HEK293T (cell line): ENCODE measurements at regions not wholly inside any gene's neighbourhood (a gene's known extent, or its start where the extent isn't known, plus 50 kb on each side); places are given as distances from the start of the nearest gene placed in this dataset.

ENCODE experiments used
- CTCF ChIA-PET: fragments of 350-600 bp; formaldehyde crosslinking; extraction: SDS; loops from one replicate; lab custom pipeline; 2021; ENCODE audit warnings: antibody characterized with exemption, inconsistent platforms; lab: Yijun Ruan, JAX
- POLR2A ChIA-PET: fragments of 350-600 bp; formaldehyde crosslinking; extraction: SDS; loops from one replicate; lab custom pipeline; 2020; ENCODE audit warnings: antibody characterized with exemption, inconsistent platforms; lab: Yijun Ruan, JAX
- DNase-seq: peaks from one replicate; pipeline ENCODE4 v3.0.0; 2012; ENCODE audit warnings: mixed read lengths; ENCODE audit errors: extremely low spot score
- ARNT ChIP-seq: fragments of 450-650 bp; IDR thresholded peaks from 2 replicates; pipeline ENCODE4 v1.6.1; 2017; ENCODE audit warnings: mild to moderate bottlenecking
- BHLHE40 ChIP-seq: fragments of 450-650 bp; IDR thresholded peaks from 2 replicates; pipeline ENCODE4 v1.6.1; 2016; ENCODE audit warnings: mild to moderate bottlenecking, moderate library complexity, borderline replicate concordance
- CTBP1 ChIP-seq: fragments of 450-650 bp; IDR thresholded peaks from 2 replicates; pipeline ENCODE4 v1.6.1; 2016; ENCODE audit warnings: borderline replicate concordance
- ELF4 ChIP-seq: fragments of 450-650 bp; IDR thresholded peaks from 2 replicates; pipeline ENCODE4 v1.6.1; 2017; ENCODE audit warnings: antibody characterized with exemption
- FOXA1 ChIP-seq: fragments of 450-650 bp; IDR thresholded peaks from 2 replicates; pipeline ENCODE4 v1.6.1; 2016; ENCODE audit warnings: mild to moderate bottlenecking
- FOXK2 ChIP-seq: fragments of 450-650 bp; IDR thresholded peaks from 2 replicates; pipeline ENCODE4 v1.6.1; 2016; ENCODE audit warnings: mild to moderate bottlenecking
- FOXM1 ChIP-seq: fragments of 450-650 bp; IDR thresholded peaks from 2 replicates; pipeline ENCODE4 v1.6.1; 2017; ENCODE audit warnings: mild to moderate bottlenecking, borderline replicate concordance
- HDGF ChIP-seq: fragments of 450-650 bp; IDR thresholded peaks from 2 replicates; pipeline ENCODE4 v1.6.1; 2017; ENCODE audit warnings: antibody characterized with exemption, borderline replicate concordance
- L3MBTL2 ChIP-seq: fragments of 450-650 bp; conservative IDR thresholded peaks from 2 replicates; pipeline ENCODE4 v1.6.1; 2016; ENCODE audit warnings: mild to moderate bottlenecking
- LEF1 ChIP-seq: fragments of 450-650 bp; IDR thresholded peaks from 2 replicates; pipeline ENCODE4 v1.6.1; 2017; ENCODE audit warnings: mild to moderate bottlenecking, borderline replicate concordance
- NFRKB ChIP-seq: fragments of 450-650 bp; IDR thresholded peaks from 2 replicates; pipeline ENCODE4 v1.6.1; 2016; ENCODE audit warnings: mild to moderate bottlenecking, moderate library complexity
- SP1 ChIP-seq: fragments of 450-650 bp; IDR thresholded peaks from 2 replicates; pipeline ENCODE4 v1.6.1; 2017
- SUZ12 ChIP-seq: fragments of 450-650 bp; IDR thresholded peaks from 2 replicates; pipeline ENCODE4 v1.6.1; 2016; ENCODE audit warnings: mild to moderate bottlenecking
- TARDBP ChIP-seq: fragments of 450-650 bp; IDR thresholded peaks from 2 replicates; pipeline ENCODE4 v1.6.1; 2016
- ZNF384 ChIP-seq: fragments of 450-650 bp; IDR thresholded peaks from 2 replicates; pipeline ENCODE4 v1.6.1; 2016
- TF ChIP-seq, protein P1 (sequence below): fragments of 450-650 bp; IDR thresholded peaks from 2 replicates; pipeline ENCODE4 v1.6.1; 2016

DNA sequence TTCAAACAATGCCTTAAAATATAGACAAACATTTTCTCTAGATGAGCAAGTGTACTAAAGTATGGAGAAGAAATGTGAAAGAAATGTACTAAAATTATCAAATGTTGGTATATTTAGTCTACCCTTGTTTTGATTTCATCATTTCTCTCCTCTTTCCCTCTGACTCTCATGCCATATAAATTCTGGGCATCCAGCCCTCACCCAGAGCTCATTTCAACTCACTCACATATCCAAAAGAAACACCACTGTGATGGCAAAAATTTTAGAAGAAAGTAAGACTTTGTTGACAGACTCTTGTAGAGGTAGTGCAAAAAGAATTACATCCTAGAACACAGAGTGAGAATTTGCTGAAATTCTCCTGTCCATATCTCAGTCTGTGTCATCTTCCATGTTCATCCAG, 377.8 kb upstream of the SUCLG2 start:
- ChIA-PET CTCF (no interaction called here), POLR2A (no interaction called here)
- DNase-seq: no peak
- no peak for TF ChIP-seq ARNT
- no peak for TF ChIP-seq CTBP1
- TF ChIP-seq SP1: no peak
- no peak for TF ChIP-seq BHLHE40
- TF ChIP-seq TARDBP: no peak
- TF ChIP-seq FOXA1: no peak
- TF ChIP-seq FOXK2: no peak
- TF ChIP-seq SUZ12: no peak

DNA sequence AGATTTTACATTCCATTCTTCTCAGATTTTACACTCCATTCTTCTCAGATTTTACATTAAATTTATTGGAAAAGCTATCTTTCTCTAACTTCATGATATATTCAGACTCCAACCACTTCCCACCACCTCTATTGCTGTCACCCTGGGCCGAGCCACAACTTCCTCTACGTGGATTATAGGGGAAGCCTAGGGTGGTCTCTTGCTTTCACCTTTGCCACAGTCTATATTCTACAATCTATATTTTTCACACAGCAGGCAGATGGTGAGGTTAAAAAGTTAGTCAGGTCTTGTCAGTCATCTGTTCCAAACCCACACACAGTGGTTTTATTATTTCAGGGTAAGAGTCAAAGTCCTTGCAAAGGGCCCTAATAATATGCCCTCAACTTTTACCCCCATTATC, 370.8 kb upstream of the SUCLG2 start:
- ChIA-PET POLR2A (no interaction called here), CTCF (no interaction called here)
- no peak for TF ChIP-seq SP1
- TF ChIP-seq ARNT: no peak
- no peak for TF ChIP-seq LEF1
- TF ChIP-seq SUZ12: no peak
- no peak for TF ChIP-seq ELF4
- no peak for TF ChIP-seq L3MBTL2
- no peak for TF ChIP-seq FOXK2
- no peak for DNase-seq

- TF ChIP-seq TARDBP: no peak
- TF ChIP-seq SUZ12: no peak
- no peak for TF ChIP-seq ELF4
- no peak for TF ChIP-seq ZNF384
- TF ChIP-seq FOXA1: no peak
- TF ChIP-seq L3MBTL2: no peak
- no peak for TF ChIP-seq BHLHE40
- CTCF ChIA-PET: no interaction called here
- POLR2A ChIA-PET: no interaction called here
- DNase-seq: no peak
Measured at GRCh38 chr3:68019876-68020275, 365.5 kb upstream of the SUCLG2 start.

DNA sequence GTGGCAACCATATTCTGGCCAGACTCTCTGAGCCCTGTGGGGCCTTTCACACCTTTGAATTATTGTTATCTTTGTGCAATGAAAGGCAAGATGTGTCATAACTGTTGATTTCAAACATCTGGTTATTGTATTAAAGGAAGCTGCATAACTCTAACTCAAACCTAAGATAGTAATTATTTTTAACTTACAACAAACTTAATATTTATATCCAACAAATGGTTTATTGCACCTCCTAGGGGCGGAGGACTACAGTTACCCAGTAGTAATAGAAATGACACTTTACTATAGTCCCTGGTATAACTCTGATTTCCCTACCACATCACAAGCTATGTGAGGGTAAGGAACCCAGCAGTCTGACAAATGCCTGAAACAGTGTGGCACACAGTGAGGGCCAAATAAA, 363.9 kb upstream of the SUCLG2 start:
- ChIA-PET POLR2A (no interaction called here), CTCF (no interaction called here)
- TF ChIP-seq FOXA1 (no peak), SUZ12 (no peak), ELF4 (no peak), L3MBTL2 (no peak), ARNT (no peak), CTBP1 (no peak), HDGF (no peak), BHLHE40 (no peak), NFRKB (no peak), ZNF384 (no peak), FOXK2 (no peak), FOXM1 (no peak), SP1 (no peak), TARDBP (no peak)
- TF ChIP-seq, protein P1, sequence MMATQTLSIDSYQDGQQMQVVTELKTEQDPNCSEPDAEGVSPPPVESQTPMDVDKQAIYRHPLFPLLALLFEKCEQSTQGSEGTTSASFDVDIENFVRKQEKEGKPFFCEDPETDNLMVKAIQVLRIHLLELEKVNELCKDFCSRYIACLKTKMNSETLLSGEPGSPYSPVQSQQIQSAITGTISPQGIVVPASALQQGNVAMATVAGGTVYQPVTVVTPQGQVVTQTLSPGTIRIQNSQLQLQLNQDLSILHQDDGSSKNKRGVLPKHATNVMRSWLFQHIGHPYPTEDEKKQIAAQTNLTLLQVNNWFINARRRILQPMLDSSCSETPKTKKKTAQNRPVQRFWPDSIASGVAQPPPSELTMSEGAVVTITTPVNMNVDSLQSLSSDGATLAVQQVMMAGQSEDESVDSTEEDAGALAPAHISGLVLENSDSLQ: no peak
- no peak for DNase-seq

DNA sequence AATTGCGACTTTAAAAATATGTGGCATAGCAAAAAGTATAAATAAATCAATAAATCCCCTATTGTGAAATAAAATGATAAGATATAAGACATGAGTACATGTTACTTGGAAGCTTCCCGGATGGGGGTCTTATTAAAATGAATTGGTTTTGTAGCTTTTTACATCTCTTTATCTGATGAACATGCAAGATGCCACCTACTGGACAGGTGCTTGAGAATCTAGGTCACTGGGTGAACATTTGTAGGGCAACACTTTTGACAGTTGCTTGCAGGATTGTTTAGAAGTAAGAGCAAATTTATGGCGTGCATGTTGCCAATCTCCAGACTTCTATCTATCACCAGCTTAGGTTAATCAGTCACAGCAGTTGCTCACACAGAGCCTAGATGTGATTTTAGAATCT, 362.7 kb upstream of the SUCLG2 start:
- CTCF ChIA-PET: no interaction called here
- POLR2A ChIA-PET: no interaction called here

DNA sequence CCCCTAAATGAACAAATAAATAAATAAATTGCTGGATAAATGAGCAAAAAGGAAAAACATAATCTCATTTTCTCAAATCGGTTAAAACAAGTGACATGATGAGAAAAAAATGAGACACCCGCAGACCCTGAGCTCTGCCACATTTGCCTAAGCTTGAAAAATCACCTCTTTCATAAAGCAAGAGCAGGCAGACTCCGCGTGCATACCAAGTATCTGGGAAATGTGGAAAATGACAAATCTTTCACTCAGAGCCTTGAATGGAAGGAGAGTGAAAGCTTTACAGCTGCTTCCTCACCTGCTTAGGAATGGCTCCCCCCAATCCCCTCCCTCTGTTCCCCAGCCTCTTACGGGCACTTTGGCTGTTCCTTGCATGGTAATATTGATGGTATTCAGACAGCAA, 355.5 kb upstream of the SUCLG2 start:
- TF ChIP-seq L3MBTL2: no peak
- no peak for TF ChIP-seq LEF1
- TF ChIP-seq HDGF: no peak
- no peak for TF ChIP-seq BHLHE40

More for the DNA sequence above, 362.7 kb upstream of the SUCLG2 start:
- DNase-seq: no peak
- no peak for TF ChIP-seq TARDBP
- no peak for TF ChIP-seq BHLHE40
- no peak for TF ChIP-seq HDGF
- TF ChIP-seq FOXK2: no peak
- no peak for TF ChIP-seq FOXM1
- TF ChIP-seq SUZ12: no peak
- TF ChIP-seq FOXA1: no peak
- TF ChIP-seq CTBP1: no peak
- TF ChIP-seq NFRKB: no peak
- TF ChIP-seq ARNT: no peak
- TF ChIP-seq ELF4: no peak
- no peak for TF ChIP-seq SP1
- no peak for TF ChIP-seq ZNF384
- no peak for TF ChIP-seq LEF1
- TF ChIP-seq, protein P1: no peak

DNA sequence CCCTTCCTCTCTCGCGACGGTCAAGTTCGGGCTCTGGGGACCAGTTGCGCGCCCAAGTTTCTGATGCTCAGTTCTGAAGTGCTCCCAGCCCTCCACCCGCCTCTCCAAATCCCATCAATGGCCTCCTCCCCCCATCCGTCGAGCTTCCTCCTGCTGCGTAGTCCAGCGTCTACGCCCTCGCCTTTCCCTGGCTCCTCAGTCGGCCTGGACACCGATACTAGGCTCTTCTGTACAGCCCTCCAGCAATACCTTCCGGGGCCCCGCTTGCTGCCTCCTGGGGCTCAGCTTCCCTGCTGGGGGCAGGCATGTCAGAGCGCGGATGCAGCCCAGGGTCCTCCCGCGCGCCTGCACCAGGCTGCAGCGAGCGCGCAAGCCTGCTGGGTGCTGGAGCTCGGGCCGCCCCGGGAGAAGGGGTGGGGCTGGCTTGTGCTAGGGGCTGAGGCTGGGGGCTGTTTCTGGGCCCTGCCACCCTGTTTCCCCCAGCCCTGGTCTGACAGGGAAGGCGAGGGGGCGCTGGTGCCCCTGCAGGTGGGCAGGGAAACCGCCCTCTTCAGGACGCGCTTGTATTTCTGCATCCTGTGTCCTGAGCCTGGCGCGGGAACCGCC, 353.3 kb upstream of the SUCLG2 start:
- TF ChIP-seq ELF4 (no peak), NFRKB (no peak), HDGF (no peak), LEF1 (no peak), FOXK2 (no peak), CTBP1 (no peak), ZNF384 (no peak)
- ChIA-PET POLR2A (no interaction called here), CTCF (no interaction called here)
- DNase-seq: no peak

More for the DNA sequence above, 355.5 kb upstream of the SUCLG2 start:
- no peak for DNase-seq
- ChIA-PET CTCF (no interaction called here), POLR2A (no interaction called here)
